Mammary epithelial cell (primary cell): ENCODE measurements at regions not wholly inside any gene's neighbourhood (a gene's known extent, or its start where the extent isn't known, plus 50 kb on each side); places are given as distances from the start of the nearest gene placed in this dataset.
"Not testable (repeated sequence)": the region's sequence is repeated elsewhere in the genome, so short reads cannot be mapped to it uniquely, and the experiment has no call there.

Source experiments
- CTCF ChIP-seq, 2 donors: IDR thresholded peaks in 1 of 2; conservative IDR thresholded peaks in 1 of 2; 2 replicates each; pipeline ENCODE4 v1.5.1; 2011 to 2012; ENCODE audit warnings: inconsistent platforms in 2 of 2, low read length in 2 of 2, mild to moderate bottlenecking in 2 of 2, control low read depth in 1 of 2, low read depth in 1 of 2; ENCODE audit not compliant: insufficient read depth in 1 of 2; ENCODE audit errors: extremely low read depth in 1 of 2
- EZH2 ChIP-seq: IDR thresholded peaks from 2 replicates; pipeline ENCODE4 v1.6.1; 2012; ENCODE audit warnings: low read length, inconsistent platforms, borderline replicate concordance

GRCh38 chr16:5203675-5204074, 106.1 kb upstream of the EEF2KMT start:
- TF ChIP-seq CTCF (conservative IDR thresholded peaks at IDR 0.05 in 1 of 2, IDR thresholded peaks at IDR 0.05 in 1 of 2; ENCODE audit: extremely low read depth in 1 of 2, insufficient read depth in 1 of 2, low read depth in 1 of 2, low read length in 2 of 2); EZH2: not testable (repeated sequence)
